ENCODE measurements at regions not wholly inside any gene's neighbourhood (a gene's known extent, or its start where the extent isn't known, plus 50 kb on each side); places are given as distances from the start of the nearest gene placed in this dataset.
A peak's percentile ranks its signal among the peaks of the same experiment; 100 is the strongest.

GRCh38 chr10:109205929-109206585, 717.3 kb downstream of the XPNPEP1 start:
- peak; percentile 96 for DNase-seq (ENCODE audit: low spot score)

- peak; percentile 45 for DNase-seq (ENCODE audit: low spot score)
Measured at GRCh38 chr10:109203646-109204353, 719.5 kb downstream of the XPNPEP1 start.

- DNase-seq (ENCODE audit: low spot score): no peak
Measured at GRCh38 chr10:109202111-109202510, 721.2 kb downstream of the XPNPEP1 start.

GRCh38 chr10:109200646-109201045, 722.7 kb downstream of the XPNPEP1 start:
- no peak for DNase-seq (ENCODE audit: low spot score)

- no peak for DNase-seq (ENCODE audit: low spot score)
Measured at GRCh38 chr10:109191823-109192222, 731.5 kb downstream of the XPNPEP1 start.

GRCh38 chr10:109191341-109191740, 732.0 kb downstream of the XPNPEP1 start:
- no peak for DNase-seq (ENCODE audit: low spot score)

- no peak for DNase-seq (ENCODE audit: low spot score)
Measured at GRCh38 chr10:109187677-109188076, 735.6 kb downstream of the XPNPEP1 start.

- peak; percentile 69 for DNase-seq (ENCODE audit: low spot score)
Measured at GRCh38 chr10:109183366-109183765, 739.9 kb downstream of the XPNPEP1 start.

GRCh38 chr10:109178591-109178990, 744.7 kb downstream of the XPNPEP1 start:
- no peak for DNase-seq (ENCODE audit: low spot score)

- no peak for DNase-seq (ENCODE audit: low spot score)
Measured at GRCh38 chr10:109174526-109174925, 748.8 kb downstream of the XPNPEP1 start.

- no peak for DNase-seq (ENCODE audit: low spot score)
Measured at GRCh38 chr10:109173937-109174336, 749.4 kb downstream of the XPNPEP1 start.

GRCh38 chr10:109173121-109173520, 750.2 kb downstream of the XPNPEP1 start:
- no peak for DNase-seq (ENCODE audit: low spot score)

GRCh38 chr10:109166935-109167334, 756.4 kb downstream of the XPNPEP1 start:
- DNase-seq (ENCODE audit: low spot score): no peak

GRCh38 chr10:109159351-109159750, 764.0 kb downstream of the XPNPEP1 start:
- DNase-seq (ENCODE audit: low spot score): no peak

- no peak for DNase-seq (ENCODE audit: low spot score)
Measured at GRCh38 chr10:109156396-109156795, 766.9 kb downstream of the XPNPEP1 start.

GRCh38 chr10:109149666-109150350, 773.5 kb downstream of the XPNPEP1 start:
- DNase-seq (ENCODE audit: low spot score): no peak

- no peak for DNase-seq (ENCODE audit: low spot score)
Measured at GRCh38 chr10:109127363-109127762, 795.9 kb downstream of the XPNPEP1 start.

- no peak for DNase-seq (ENCODE audit: low spot score)
Measured at GRCh38 chr10:109126541-109126940, 796.8 kb downstream of the XPNPEP1 start.

GRCh38 chr10:109126016-109126415, 797.3 kb downstream of the XPNPEP1 start:
- no peak for DNase-seq (ENCODE audit: low spot score)

- DNase-seq (ENCODE audit: low spot score): no peak
Measured at GRCh38 chr10:109115179-109115578, 808.1 kb downstream of the XPNPEP1 start.

- no peak for DNase-seq (ENCODE audit: low spot score)
Measured at GRCh38 chr10:109114579-109114978, 808.7 kb downstream of the XPNPEP1 start.

- no peak for DNase-seq (ENCODE audit: low spot score)
Measured at GRCh38 chr10:109106604-109107003, 816.7 kb downstream of the XPNPEP1 start.

- DNase-seq (ENCODE audit: low spot score): no peak
Measured at GRCh38 chr10:109105725-109106124, 817.6 kb downstream of the XPNPEP1 start.

Data from A172 (cell line).